Skeletal muscle tissue (tissue), 3 donors: ENCODE measurements at regions not wholly inside any gene's neighbourhood (a gene's known extent, or its start where the extent isn't known, plus 50 kb on each side); places are given as distances from the start of the nearest gene placed in this dataset.

Experiments used
- H3K27ac ChIP-seq: one replicate; pipeline ENCODE4 v1.7.0; 2013; ENCODE audit warnings: mild to moderate bottlenecking, low read depth, low read length, inconsistent platforms
- H3K27me3 ChIP-seq, 3 donors: one replicate each; pipeline ENCODE4 v1.7.0; 2013; ENCODE audit warnings: low read length in 3 of 3; ENCODE audit not compliant: control insufficient read depth in 3 of 3, insufficient read depth in 3 of 3
- H3K36me3 ChIP-seq, 3 donors: one replicate each; pipeline ENCODE4 v1.7.0; 2013; ENCODE audit warnings: low read length in 3 of 3; ENCODE audit not compliant: control insufficient read depth in 3 of 3, insufficient read depth in 3 of 3
- H3K4me1 ChIP-seq, 3 donors: one replicate each; pipeline ENCODE4 v1.7.0; 2013; ENCODE audit warnings: low read length in 3 of 3, mild to moderate bottlenecking in 3 of 3; ENCODE audit not compliant: control insufficient read depth in 3 of 3, insufficient read depth in 3 of 3
- H3K4me3 ChIP-seq, 3 donors: one replicate each; pipeline ENCODE4 v1.7.0; 2013; ENCODE audit warnings: low read length in 3 of 3
- H3K9ac ChIP-seq, 3 donors: one replicate each; pipeline ENCODE4 v1.7.0; 2013; ENCODE audit warnings: low read length in 3 of 3, mild to moderate bottlenecking in 3 of 3, moderate library complexity in 2 of 3, low read depth in 1 of 3
- H3K9me3 ChIP-seq, 3 donors: one replicate each; pipeline ENCODE4 v1.7.0; 2013; ENCODE audit warnings: low read length in 3 of 3; ENCODE audit not compliant: control insufficient read depth in 3 of 3
- donor health status: Osteomylitis.

- H3K4me1 ChIP-seq: no peaks in the 10 kb centered on the region
- no peaks in the 10 kb centered on the region for H3K27me3 ChIP-seq
- no peak overlapping the region for H3K27ac ChIP-seq
- peaks cover 0 to 5% (median 3%) of the 10 kb centered on the region in 3 donors for H3K9me3 ChIP-seq
- H3K36me3 ChIP-seq: no peaks in the 10 kb centered on the region
- H3K4me3 ChIP-seq: no peak overlapping the region
- no peak overlapping the region for H3K9ac ChIP-seq
These were observed 105.9 kb upstream of the HS6ST1 start for GRCh38 chr2:128424406-128425171.

- Histone ChIP-seq H3K36me3 (no peaks in the 10 kb centered on the region), H3K27me3 (no peaks in the 10 kb centered on the region), H3K9ac (no peak overlapping the region), H3K9me3 (peaks cover 0 to 5% (median 3%) of the 10 kb centered on the region in 3 donors), H3K4me3 (no peak overlapping the region), H3K4me1 (no peaks in the 10 kb centered on the region), H3K27ac (no peak overlapping the region)
These were observed 106.5 kb upstream of the HS6ST1 start for GRCh38 chr2:128425216-128425615.

GRCh38 chr2:128425731-128426620 lies 107.3 kb upstream of the HS6ST1 start:
- Histone ChIP-seq H3K27ac (no peak overlapping the region), H3K36me3 (no peaks in the 10 kb centered on the region), H3K9me3 (peaks cover 0 to 5% (median 3%) of the 10 kb centered on the region in 3 donors), H3K4me1 (no peaks in the 10 kb centered on the region), H3K9ac (no peak overlapping the region), H3K4me3 (no peak overlapping the region), H3K27me3 (no peaks in the 10 kb centered on the region)

GRCh38 chr2:128427413-128427755 lies 108.7 kb upstream of the HS6ST1 start:
- H3K4me3 ChIP-seq: no peak overlapping the region
- no peaks in the 10 kb centered on the region for H3K4me1 ChIP-seq
- no peaks in the 10 kb centered on the region for H3K27me3 ChIP-seq
- no peak overlapping the region for H3K27ac ChIP-seq
- no peaks in the 10 kb centered on the region for H3K36me3 ChIP-seq
- H3K9me3 ChIP-seq: peaks cover 0 to 5% (median 3%) of the 10 kb centered on the region in 3 donors
- no peak overlapping the region for H3K9ac ChIP-seq

- H3K9me3 ChIP-seq: peaks cover 0 to 5% (median 3%) of the 10 kb centered on the region in 3 donors
- no peaks in the 10 kb centered on the region for H3K4me1 ChIP-seq
- H3K27ac ChIP-seq: no peak overlapping the region
- H3K36me3 ChIP-seq: no peaks in the 10 kb centered on the region
- H3K27me3 ChIP-seq: no peaks in the 10 kb centered on the region
- no peak overlapping the region for H3K9ac ChIP-seq
- H3K4me3 ChIP-seq: no peak overlapping the region
These were observed 109.7 kb upstream of the HS6ST1 start for GRCh38 chr2:128428415-128428814.

GRCh38 chr2:128432423-128432822 lies 113.8 kb upstream of the HS6ST1 start:
- no peaks in the 10 kb centered on the region for H3K4me1 ChIP-seq
- H3K27ac ChIP-seq: no peak overlapping the region
- no peak overlapping the region for H3K9ac ChIP-seq
- no peaks in the 10 kb centered on the region for H3K36me3 ChIP-seq
- no peak overlapping the region for H3K4me3 ChIP-seq
- H3K9me3 ChIP-seq: peaks cover 0 to 5% (median 3%) of the 10 kb centered on the region in 3 donors
- H3K27me3 ChIP-seq: peaks cover 0 to 15% (median 10%) of the 10 kb centered on the region in 3 donors

- Histone ChIP-seq H3K4me3 (no peak overlapping the region), H3K27me3 (peaks cover 0 to 15% (median 10%) of the 10 kb centered on the region in 3 donors), H3K9ac (no peak overlapping the region), H3K9me3 (peaks cover 0 to 3% (median 2%) of the 10 kb centered on the region in 3 donors), H3K36me3 (no peaks in the 10 kb centered on the region), H3K27ac (no peak overlapping the region), H3K4me1 (peaks cover 0 to 4% (median 0%) of the 10 kb centered on the region in 3 donors)
These were observed 115.4 kb upstream of the HS6ST1 start for GRCh38 chr2:128433911-128434550.

- Histone ChIP-seq H3K4me1 (peaks cover 0 to 4% (median 3%) of the 10 kb centered on the region in 3 donors), H3K9me3 (no peaks in the 10 kb centered on the region), H3K27ac (no peak overlapping the region), H3K36me3 (no peaks in the 10 kb centered on the region), H3K9ac (no peak overlapping the region), H3K4me3 (no peak overlapping the region), H3K27me3 (peaks cover 0 to 15% (median 10%) of the 10 kb centered on the region in 3 donors)
These were observed 117.2 kb upstream of the HS6ST1 start for GRCh38 chr2:128435576-128436478.

- Histone ChIP-seq H3K27ac (no peak overlapping the region), H3K9me3 (no peaks in the 10 kb centered on the region), H3K27me3 (peaks cover 0 to 15% (median 10%) of the 10 kb centered on the region in 3 donors), H3K9ac (no peak overlapping the region), H3K4me3 (no peak overlapping the region), H3K4me1 (peaks cover 0 to 4% (median 3%) of the 10 kb centered on the region in 3 donors), H3K36me3 (no peaks in the 10 kb centered on the region)
These were observed 118.0 kb upstream of the HS6ST1 start for GRCh38 chr2:128436479-128437203.
